PFSK-1 (cell line): ENCODE measurements at regions not wholly inside any gene's neighbourhood (a gene's known extent, or its start where the extent isn't known, plus 50 kb on each side); places are given as distances from the start of the nearest gene placed in this dataset.

Experiments used
- FOXP2 ChIP-seq: optimal IDR thresholded peaks from 2 replicates; pipeline ENCODE3; 2011; ENCODE audit warnings: borderline replicate concordance, control low read depth, inconsistent platforms; ENCODE audit not compliant: insufficient read depth; ENCODE audit errors: extremely low read length, extremely low read depth
- POLR2AphosphoS5 ChIP-seq: IDR thresholded peaks from 2 replicates; pipeline ENCODE4 v1.6.1; 2012; ENCODE audit warnings: low read depth, mild to moderate bottlenecking, control low read depth, low read length, moderate library complexity
- REST ChIP-seq, 2 experiments: IDR thresholded peaks; 2 replicates each; pipeline versions ENCODE4 v1.6.1 to v1.8.0; 2011 to 2012; ENCODE audit warnings: low read depth in 2 of 2, low read length in 2 of 2, control low read depth in 1 of 2, inconsistent platforms in 1 of 2, mild to moderate bottlenecking in 1 of 2, moderate library complexity in 1 of 2; ENCODE audit not compliant: insufficient read depth in 1 of 2
- SIN3A ChIP-seq: IDR thresholded peaks from 2 replicates; pipeline ENCODE4 v1.6.1; 2012; ENCODE audit warnings: mild to moderate bottlenecking, low read length, moderate library complexity, borderline replicate concordance; ENCODE audit not compliant: insufficient read depth
- TAF1 ChIP-seq: IDR thresholded peaks from 2 replicates; pipeline ENCODE4 v1.6.1; 2012; ENCODE audit warnings: low read length, control low read depth, borderline replicate concordance; ENCODE audit not compliant: insufficient read depth

GRCh38 chr11:92658733-92659132 lies 310.7 kb upstream of the MTNR1B start:
- no peak for TF ChIP-seq REST (IDR thresholded peaks at IDR 0.05; ENCODE audit: insufficient read depth in 1 of 2, low read depth in 2 of 2, low read length in 2 of 2)
- no peak for TF ChIP-seq TAF1
- no peak for TF ChIP-seq POLR2AphosphoS5
- no peak for TF ChIP-seq FOXP2
- TF ChIP-seq SIN3A: no peak

- TF ChIP-seq SIN3A (no peak), REST (IDR thresholded peaks at IDR 0.05; ENCODE audit: insufficient read depth in 1 of 2, low read depth in 2 of 2, low read length in 2 of 2) (no peak), FOXP2 (no peak), POLR2AphosphoS5 (no peak), TAF1 (no peak)
Observed at GRCh38 chr11:92659793-92660192, 309.7 kb upstream of the MTNR1B start.

- no peak for TF ChIP-seq REST (IDR thresholded peaks at IDR 0.05; ENCODE audit: insufficient read depth in 1 of 2, low read depth in 2 of 2, low read length in 2 of 2)
- TF ChIP-seq POLR2AphosphoS5: no peak
- no peak for TF ChIP-seq TAF1
- TF ChIP-seq FOXP2: no peak
- no peak for TF ChIP-seq SIN3A
Observed at GRCh38 chr11:92662601-92663360, 306.7 kb upstream of the MTNR1B start.

- TF ChIP-seq TAF1 (no peak), FOXP2 (no peak)
Observed at GRCh38 chr11:92663539-92663938, 305.9 kb upstream of the MTNR1B start.

GRCh38 chr11:92667486-92668152 lies 301.8 kb upstream of the MTNR1B start:
- TF ChIP-seq REST (IDR thresholded peaks at IDR 0.05; ENCODE audit: insufficient read depth in 1 of 2, low read depth in 2 of 2, low read length in 2 of 2) (no peak), POLR2AphosphoS5 (no peak), FOXP2 (no peak), SIN3A (no peak), TAF1 (no peak)
